ENCODE measurements at regions not wholly inside any gene's neighbourhood (a gene's known extent, or its start where the extent isn't known, plus 50 kb on each side); places are given as distances from the start of the nearest gene placed in this dataset.

- no peak for TF ChIP-seq CTCF (IDR thresholded peaks at IDR 0.05; ENCODE audit: insufficient read depth, low read length, poor library complexity, severe bottlenecking)
- TF ChIP-seq EZH2phosphoT487 (conservative IDR thresholded peaks at IDR 0.05; ENCODE audit: low read length), result no peak
Measured at GRCh38 chr11:104490182-104490581, 326.2 kb upstream of the PDGFD start.

All from SU-DHL-6 (cell line).